IMR-90 (cell line): ENCODE measurements at regions not wholly inside any gene's neighbourhood (a gene's known extent, or its start where the extent isn't known, plus 50 kb on each side); places are given as distances from the start of the nearest gene placed in this dataset.

Experiments used
- ATAC-seq: fragments of 200-7000 bp; cut with Tn5 transposase; 2 replicates; pipeline ENCODE4 v1.9.1; 2020; ENCODE audit warnings: low read depth, mild to moderate bottlenecking, moderate library complexity
- BruUV-seq: library from RNA; stranded (reverse); fragments of 400-500 nt; replicated peaks from 2 replicates; lab custom pipeline; 2021; lab: Mats Ljungman, UMichigan
- CTCF ChIA-PET: fragments of 300-600 bp; formaldehyde crosslinking; extraction: SDS; loops from one replicate; lab custom pipeline; 2021; ENCODE audit warnings: antibody characterized with exemption; lab: Yijun Ruan, JAX
- POLR2A ChIA-PET: fragments of 300-600 bp; sonication (Branson Sonifier 250); formaldehyde crosslinking; loops from one replicate; lab custom pipeline; 2022; ENCODE audit warnings: antibody characterized with exemption; ENCODE audit not compliant: unreplicated experiment; lab: Charles Lee
- DNase-seq: peaks from one replicate; pipeline ENCODE4 v3.0.0; 2013
- H2AFZ ChIP-seq: replicated peaks from 2 replicates; pipeline ENCODE3; 2013; ENCODE audit warnings: low read length, mild to moderate bottlenecking; ENCODE audit not compliant: poor library complexity
- H2AK5ac ChIP-seq: 2 replicates; pipeline ENCODE4 v1.6.1; 2013; ENCODE audit warnings: low read depth, low read length, inconsistent platforms
- H2AK9ac ChIP-seq: replicated peaks from 2 replicates; pipeline ENCODE3; 2013; ENCODE audit warnings: mild to moderate bottlenecking, low read depth, low read length, moderate library complexity; ENCODE audit not compliant: poor library complexity
- H2BK120ac ChIP-seq: 2 replicates; pipeline ENCODE4 v1.6.1; 2013; ENCODE audit warnings: low read depth, low read length, inconsistent platforms
- H2BK15ac ChIP-seq: 3 replicates; pipeline ENCODE4 v1.6.1; 2013; ENCODE audit warnings: low read depth, low read length, inconsistent platforms
- H2BK20ac ChIP-seq: 2 replicates; pipeline ENCODE4 v1.6.1; 2013; ENCODE audit warnings: low read depth, mild to moderate bottlenecking, inconsistent platforms, low read length, moderate library complexity
- H2BK5ac ChIP-seq: 2 replicates; pipeline ENCODE4 v1.6.1; 2013; ENCODE audit warnings: mild to moderate bottlenecking, low read depth, low read length, inconsistent platforms; ENCODE audit not compliant: poor library complexity, severe bottlenecking
- H3K14ac ChIP-seq: replicated peaks from 2 replicates; pipeline ENCODE4 v1.6.1; 2013; ENCODE audit warnings: low read depth, low read length, inconsistent platforms
- H3K18ac ChIP-seq: 2 replicates; pipeline ENCODE4 v1.6.1; 2013; ENCODE audit warnings: low read depth, low read length, control low read depth
- H3K23ac ChIP-seq: 2 replicates; pipeline ENCODE4 v1.6.1; 2013; ENCODE audit warnings: low read depth, low read length, inconsistent platforms
- H3K27ac ChIP-seq: 2 replicates; pipeline ENCODE4 v1.5.1; 2013; ENCODE audit warnings: mild to moderate bottlenecking, control low read depth, low read length; ENCODE audit not compliant: insufficient read depth
- H3K27me3 ChIP-seq: 2 replicates; pipeline ENCODE4 v1.6.1; 2013; ENCODE audit warnings: low read length; ENCODE audit not compliant: control insufficient read depth, insufficient read depth
- H3K36me3 ChIP-seq: 2 replicates; pipeline ENCODE4 v1.6.1; 2013; ENCODE audit warnings: low read length, mixed read lengths; ENCODE audit not compliant: control insufficient read depth, insufficient read depth
- H3K4ac ChIP-seq: 2 replicates; pipeline ENCODE4 v1.6.1; 2013; ENCODE audit warnings: low read depth, low read length, inconsistent platforms
- H3K4me1 ChIP-seq: 2 replicates; pipeline ENCODE4 v1.6.1; 2013; ENCODE audit warnings: low read length, mixed read lengths; ENCODE audit not compliant: control insufficient read depth, insufficient read depth
- H3K4me2 ChIP-seq: 2 replicates; pipeline ENCODE4 v1.6.1; 2013; ENCODE audit warnings: low read depth, mild to moderate bottlenecking, control low read depth, low read length, moderate library complexity
- H3K4me3 ChIP-seq: 2 replicates; pipeline ENCODE4 v1.5.1; 2013; ENCODE audit warnings: low read depth, mild to moderate bottlenecking, control low read depth, low read length, moderate library complexity; ENCODE audit not compliant: insufficient read depth
- H3K56ac ChIP-seq: 2 replicates; pipeline ENCODE4 v1.6.1; 2013; ENCODE audit warnings: low read length, inconsistent platforms; ENCODE audit not compliant: insufficient read depth; ENCODE audit errors: extremely low read depth
- H3K79me1 ChIP-seq, 2 experiments: 2 replicates each; pipeline ENCODE4 v1.6.1; 2013; ENCODE audit warnings: low read length in 2 of 2, inconsistent platforms in 1 of 2, low read depth in 1 of 2
- H3K9ac ChIP-seq: 2 replicates; pipeline ENCODE4 v1.6.1; 2013; ENCODE audit warnings: low read depth, low read length, control low read depth
- H3K9me1 ChIP-seq: 2 replicates; pipeline ENCODE4 v1.6.1; 2013; ENCODE audit warnings: low read length, inconsistent platforms; ENCODE audit not compliant: insufficient read depth
- H3K9me3 ChIP-seq: 2 replicates; pipeline ENCODE4 v1.6.1; 2013; ENCODE audit warnings: low read length; ENCODE audit not compliant: control insufficient read depth, insufficient read depth
- H4K20me1 ChIP-seq: 2 replicates; pipeline ENCODE4 v1.6.1; 2013; ENCODE audit warnings: low read length, inconsistent platforms; ENCODE audit not compliant: insufficient read depth
- H4K5ac ChIP-seq: 2 replicates; pipeline ENCODE4 v1.6.1; 2013; ENCODE audit warnings: mild to moderate bottlenecking, low read depth, low read length, control low read depth
- H4K8ac ChIP-seq, 2 experiments: 2 replicates each; pipeline ENCODE4 v1.6.1; 2013; ENCODE audit warnings: low read depth in 2 of 2, low read length in 2 of 2, control low read depth in 1 of 2, inconsistent platforms in 1 of 2
- H4K91ac ChIP-seq: 2 replicates; pipeline ENCODE4 v1.6.1; 2013; ENCODE audit warnings: low read depth, low read length, inconsistent platforms; ENCODE audit not compliant: insufficient read depth
- BHLHE40 ChIP-seq: fragments of 150-350 bp; IDR thresholded peaks from 2 replicates; pipeline ENCODE4 v1.6.1; 2016; ENCODE audit warnings: mild to moderate bottlenecking, low read depth, low read length
- CEBPB ChIP-seq: IDR thresholded peaks from 2 replicates; pipeline ENCODE4 v1.6.1; 2012; ENCODE audit warnings: low read depth, low read length, improper control_type of control experiment
- CHD1 ChIP-seq: IDR thresholded peaks from 2 replicates; pipeline ENCODE4 v1.6.1; 2012; ENCODE audit warnings: low read depth, low read length, improper control_type of control experiment
- MAFK ChIP-seq: IDR thresholded peaks from 2 replicates; pipeline ENCODE4 v1.6.1; 2012; ENCODE audit warnings: low read depth, low read length, improper control_type of control experiment
- MAZ ChIP-seq: IDR thresholded peaks from 2 replicates; pipeline ENCODE4 v1.6.1; 2012; ENCODE audit warnings: low read depth, mild to moderate bottlenecking, low read length, improper control_type of control experiment, moderate library complexity, borderline replicate concordance
- MXI1 ChIP-seq: IDR thresholded peaks from 2 replicates; pipeline ENCODE4 v1.6.1; 2012; ENCODE audit warnings: low read depth, mild to moderate bottlenecking, low read length, moderate library complexity, borderline replicate concordance
- NFE2L2 ChIP-seq: fragments of 150-350 bp; IDR thresholded peaks from 2 replicates; pipeline ENCODE4 v1.6.1; 2016; ENCODE audit warnings: low read depth, mild to moderate bottlenecking, low read length
- POLR2A ChIP-seq: IDR thresholded peaks from 2 replicates; pipeline ENCODE4 v1.6.1; 2012; ENCODE audit warnings: mild to moderate bottlenecking, low read depth, low read length
- RAD21 ChIP-seq: IDR thresholded peaks from 2 replicates; pipeline ENCODE4 v1.6.1; 2012; ENCODE audit warnings: low read length, improper control_type of control experiment
- SMC3 ChIP-seq: fragments of 150-350 bp; IDR thresholded peaks from 2 replicates; pipeline ENCODE4 v1.6.1; 2016; ENCODE audit warnings: low read depth, mild to moderate bottlenecking, antibody characterized with exemption, low read length, moderate library complexity
- WGBS, 2 experiments: methylation state at CpG; one replicate each; pipeline versions ENCODE4 v1.1.5 to v1.1.7; 2013; ENCODE audit warnings: missing lambda C conversion rate in 2 of 2; ENCODE audit not compliant: insufficient read length in 1 of 2; ENCODE audit errors: extremely low coverage in 2 of 2; 5-methylcytosine and 5-hydroxymethylcytosine counted together
- dilution Hi-C: fragments of 300-500 bp; cut with HindIII; formaldehyde crosslinking; loops from one replicate; pipeline ENCODE4 v1.14.3; 2018; ENCODE audit warnings: low sequenced_read_pairs; ENCODE audit not compliant: unreplicated experiment
- in situ Hi-C: fragments of 300-500 bp; cut with MboI; formaldehyde crosslinking; loops from 3 replicates; pipeline ENCODE4 v1.14.3; 2019; ENCODE audit warnings: low sequenced_read_pairs, inconsistent platforms, mixed read lengths
- intact Hi-C: fragments of 100-400 bp; cut with micrococcal nuclease; formaldehyde crosslinking; loops from 2 replicates; pipeline ENCODE4 v1.10.0; 2022
- TF ChIP-seq, protein P1 (sequence below): fragments of 150-350 bp; IDR thresholded peaks from 2 replicates; pipeline ENCODE4 v1.6.1; 2017; ENCODE audit warnings: mild to moderate bottlenecking, antibody characterized with exemption, low read length, low read depth
- TF ChIP-seq, protein P2 (sequence below): conservative IDR thresholded peaks from 2 replicates; pipeline ENCODE4 v1.5.1; 2012; ENCODE audit warnings: mild to moderate bottlenecking, low read depth, low read length, improper control_type of control experiment
- TF ChIP-seq, protein P3 (sequence below): fragments of 150-350 bp; IDR thresholded peaks from 2 replicates; pipeline ENCODE4 v1.6.1; 2016; ENCODE audit warnings: low read depth, mild to moderate bottlenecking, low read length, moderate library complexity, borderline replicate concordance

DNA sequence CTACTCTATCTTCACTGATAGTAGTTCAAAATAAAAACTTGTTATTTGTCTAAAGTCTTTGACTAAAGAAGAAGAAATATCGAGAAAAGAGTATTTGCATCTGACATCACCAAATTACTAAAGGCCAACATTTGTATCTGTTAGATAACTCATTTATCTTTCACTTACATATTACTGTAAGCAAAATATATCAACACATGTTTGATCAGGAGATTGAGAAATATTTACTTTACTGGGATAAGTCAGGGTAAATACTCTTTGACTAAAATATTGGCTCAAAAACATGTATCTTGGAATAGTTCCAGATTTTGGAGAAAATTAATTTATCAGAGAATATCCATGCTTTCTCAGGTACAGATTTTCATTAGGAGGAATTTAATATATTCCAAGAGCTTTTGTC, 306.0 kb downstream of the TENT5A start:
- no peak overlapping the region for H2AK5ac ChIP-seq
- BruUV-seq, result no TSS peak
- in situ Hi-C loops, result no loop called here
- no peak overlapping the region for H3K4ac ChIP-seq
- no peak overlapping the region for H3K9ac ChIP-seq
- POLR2A ChIA-PET, result no interaction called here
- H4K5ac ChIP-seq, result no peak overlapping the region
- no peak overlapping the region for H3K4me2 ChIP-seq
- CTCF ChIA-PET, result interaction anchor here (1.1 kb wide), 1 partner anchor 71 kb away, joined by 3 read pairs; no protein-coding TSS in a partner anchor
- H3K9me1 ChIP-seq, result no peaks in the 10 kb centered on the region; the same call in 1 of the 2 replicates
- H3K14ac ChIP-seq, result no peak overlapping the region
- TF ChIP-seq, protein P1, sequence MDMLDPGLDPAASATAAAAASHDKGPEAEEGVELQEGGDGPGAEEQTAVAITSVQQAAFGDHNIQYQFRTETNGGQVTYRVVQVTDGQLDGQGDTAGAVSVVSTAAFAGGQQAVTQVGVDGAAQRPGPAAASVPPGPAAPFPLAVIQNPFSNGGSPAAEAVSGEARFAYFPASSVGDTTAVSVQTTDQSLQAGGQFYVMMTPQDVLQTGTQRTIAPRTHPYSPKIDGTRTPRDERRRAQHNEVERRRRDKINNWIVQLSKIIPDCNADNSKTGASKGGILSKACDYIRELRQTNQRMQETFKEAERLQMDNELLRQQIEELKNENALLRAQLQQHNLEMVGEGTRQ, result no peak
- no peak for TF ChIP-seq NFE2L2
- no peak for TF ChIP-seq MAZ
- TF ChIP-seq MXI1, result no peak
- TF ChIP-seq POLR2A, result no peak
- TF ChIP-seq SMC3, result no peak
- no peak for TF ChIP-seq BHLHE40
- TF ChIP-seq, protein P2, sequence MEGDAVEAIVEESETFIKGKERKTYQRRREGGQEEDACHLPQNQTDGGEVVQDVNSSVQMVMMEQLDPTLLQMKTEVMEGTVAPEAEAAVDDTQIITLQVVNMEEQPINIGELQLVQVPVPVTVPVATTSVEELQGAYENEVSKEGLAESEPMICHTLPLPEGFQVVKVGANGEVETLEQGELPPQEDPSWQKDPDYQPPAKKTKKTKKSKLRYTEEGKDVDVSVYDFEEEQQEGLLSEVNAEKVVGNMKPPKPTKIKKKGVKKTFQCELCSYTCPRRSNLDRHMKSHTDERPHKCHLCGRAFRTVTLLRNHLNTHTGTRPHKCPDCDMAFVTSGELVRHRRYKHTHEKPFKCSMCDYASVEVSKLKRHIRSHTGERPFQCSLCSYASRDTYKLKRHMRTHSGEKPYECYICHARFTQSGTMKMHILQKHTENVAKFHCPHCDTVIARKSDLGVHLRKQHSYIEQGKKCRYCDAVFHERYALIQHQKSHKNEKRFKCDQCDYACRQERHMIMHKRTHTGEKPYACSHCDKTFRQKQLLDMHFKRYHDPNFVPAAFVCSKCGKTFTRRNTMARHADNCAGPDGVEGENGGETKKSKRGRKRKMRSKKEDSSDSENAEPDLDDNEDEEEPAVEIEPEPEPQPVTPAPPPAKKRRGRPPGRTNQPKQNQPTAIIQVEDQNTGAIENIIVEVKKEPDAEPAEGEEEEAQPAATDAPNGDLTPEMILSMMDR, result no peak
- TF ChIP-seq, protein P3, sequence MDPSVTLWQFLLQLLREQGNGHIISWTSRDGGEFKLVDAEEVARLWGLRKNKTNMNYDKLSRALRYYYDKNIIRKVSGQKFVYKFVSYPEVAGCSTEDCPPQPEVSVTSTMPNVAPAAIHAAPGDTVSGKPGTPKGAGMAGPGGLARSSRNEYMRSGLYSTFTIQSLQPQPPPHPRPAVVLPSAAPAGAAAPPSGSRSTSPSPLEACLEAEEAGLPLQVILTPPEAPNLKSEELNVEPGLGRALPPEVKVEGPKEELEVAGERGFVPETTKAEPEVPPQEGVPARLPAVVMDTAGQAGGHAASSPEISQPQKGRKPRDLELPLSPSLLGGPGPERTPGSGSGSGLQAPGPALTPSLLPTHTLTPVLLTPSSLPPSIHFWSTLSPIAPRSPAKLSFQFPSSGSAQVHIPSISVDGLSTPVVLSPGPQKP, result no peak
- TF ChIP-seq RAD21, result no peak
- TF ChIP-seq CEBPB, result no peak
- no peak for TF ChIP-seq MAFK
- no peak for TF ChIP-seq CHD1
- H3K79me1 ChIP-seq, result no peaks in the 10 kb centered on the region
- WGBS, 2 experiments, result no CpG with 5 or more reads among the region's 1 CpG
- ATAC-seq (no peak), DNase-seq (no peak)
- H3K23ac ChIP-seq, result no peak overlapping the region
- no peak overlapping the region for H3K56ac ChIP-seq
- no peak overlapping the region for H2BK15ac ChIP-seq
- H2BK120ac ChIP-seq, result no peak overlapping the region
- H3K27me3 ChIP-seq, result no peaks in the 10 kb centered on the region
- no peaks in the 10 kb centered on the region for H3K36me3 ChIP-seq
- H4K20me1 ChIP-seq, result no peaks in the 10 kb centered on the region
- dilution Hi-C loops, result no loop called here
- H4K91ac ChIP-seq, result no peak overlapping the region
- no peak overlapping the region for H2AK9ac ChIP-seq
- intact Hi-C loops, result no loop called here
- no peak overlapping the region for H3K27ac ChIP-seq
- H2BK20ac ChIP-seq, result no peak overlapping the region
- H3K4me1 ChIP-seq, result peaks cover 4% of the 10 kb centered on the region; the same call in 1 of the 2 replicates
- H2AFZ ChIP-seq, result no peak overlapping the region
- H2BK5ac ChIP-seq, result no peak overlapping the region
- H3K9me3 ChIP-seq, result no peaks in the 10 kb centered on the region; the same call in 1 of the 2 replicates
- no peak overlapping the region for H4K8ac ChIP-seq
- H3K4me3 ChIP-seq, result no peak overlapping the region
- no peak overlapping the region for H3K18ac ChIP-seq
